Astrocyte (in vitro differentiated cells and primary cell): ENCODE measurements at regions not wholly inside any gene's neighbourhood (a gene's known extent, or its start where the extent isn't known, plus 50 kb on each side); places are given as distances from the start of the nearest gene placed in this dataset.

Experiments
- DNase-seq: peaks from one replicate; pipeline ENCODE4 v3.0.0-alpha.2; 2010; ENCODE audit warnings: low read depth
- FAIRE-seq: peaks from 2 replicates; lab custom pipeline; 2011; peaks lifted over from hg19 to GRCh38; lab: Jason Lieb, UNC
- H2AFZ ChIP-seq: 2 replicates; pipeline ENCODE4 v1.6.0; 2012; ENCODE audit warnings: low read depth, low read length, inconsistent platforms
- H3K27ac ChIP-seq: 2 replicates; pipeline ENCODE4 v1.5.1; 2011; ENCODE audit warnings: low read depth, low read length, inconsistent platforms
- H3K27me3 ChIP-seq: 2 replicates; pipeline ENCODE4 v1.6.0; 2011; ENCODE audit warnings: low read length, inconsistent platforms; ENCODE audit not compliant: insufficient read depth
- H3K36me3 ChIP-seq: 2 replicates; pipeline ENCODE4 v1.5.1; 2011; ENCODE audit warnings: low read length, inconsistent platforms; ENCODE audit not compliant: insufficient read depth
- H3K4me1 ChIP-seq: 2 replicates; pipeline ENCODE4 v1.5.1; 2011; ENCODE audit warnings: low read length, inconsistent platforms; ENCODE audit not compliant: insufficient read depth
- H3K4me2 ChIP-seq: 2 replicates; pipeline ENCODE4 v1.6.0; 2012; ENCODE audit warnings: low read length, inconsistent platforms
- H3K4me3 ChIP-seq: 2 replicates; pipeline ENCODE4 v1.5.1; 2011; ENCODE audit warnings: low read depth, mild to moderate bottlenecking, low read length, inconsistent platforms; ENCODE audit not compliant: insufficient read depth
- H3K79me2 ChIP-seq: 2 replicates; pipeline ENCODE4 v1.6.0; 2012; ENCODE audit warnings: mild to moderate bottlenecking, low read length, inconsistent platforms; ENCODE audit not compliant: insufficient read depth
- H3K9ac ChIP-seq: 2 replicates; pipeline ENCODE4 v1.6.0; 2012; ENCODE audit warnings: mild to moderate bottlenecking, low read length, inconsistent platforms
- H3K9me3 ChIP-seq: 2 replicates; pipeline ENCODE4 v1.5.1; 2012; ENCODE audit warnings: low read depth, mild to moderate bottlenecking, low read length, inconsistent platforms; ENCODE audit not compliant: insufficient read depth
- H4K20me1 ChIP-seq: 2 replicates; pipeline ENCODE4 v1.6.0; 2012; ENCODE audit warnings: low read length, inconsistent platforms; ENCODE audit not compliant: insufficient read depth
- H3K27ac Mint-ChIP-seq: one replicate; pipeline ENCODE4 v1.8.0; 2021; ENCODE audit warnings: mild to moderate bottlenecking, mixed read lengths; ENCODE audit not compliant: unreplicated experiment
- H3K27me3 Mint-ChIP-seq: one replicate; pipeline ENCODE4 v1.8.0; 2021; ENCODE audit warnings: low read depth, mixed read lengths; ENCODE audit not compliant: unreplicated experiment
- H3K36me3 Mint-ChIP-seq: one replicate; pipeline ENCODE4 v1.8.0; 2021; ENCODE audit warnings: low read depth, mixed read lengths; ENCODE audit not compliant: unreplicated experiment
- H3K4me1 Mint-ChIP-seq: one replicate; pipeline ENCODE4 v1.8.0; 2021; ENCODE audit warnings: low read depth, mixed read lengths; ENCODE audit not compliant: unreplicated experiment
- H3K4me3 Mint-ChIP-seq: one replicate; pipeline ENCODE4 v1.8.0; 2021; ENCODE audit warnings: mild to moderate bottlenecking, moderate library complexity, mixed read lengths; ENCODE audit not compliant: unreplicated experiment
- H3K9me3 Mint-ChIP-seq: one replicate; pipeline ENCODE4 v1.8.0; 2021; ENCODE audit warnings: mild to moderate bottlenecking, mixed read lengths; ENCODE audit not compliant: unreplicated experiment
- EZH2 ChIP-seq: IDR thresholded peaks from 2 replicates; pipeline ENCODE4 v1.6.1; 2012; ENCODE audit warnings: mild to moderate bottlenecking, low read length, inconsistent platforms; ENCODE audit not compliant: insufficient read depth
- TF ChIP-seq, protein P1 (sequence below): IDR thresholded peaks from 2 replicates; pipeline ENCODE4 v1.5.1; 2011; ENCODE audit warnings: low read depth, mild to moderate bottlenecking, inconsistent platforms, low read length, moderate library complexity; ENCODE audit not compliant: insufficient read depth

DNA sequence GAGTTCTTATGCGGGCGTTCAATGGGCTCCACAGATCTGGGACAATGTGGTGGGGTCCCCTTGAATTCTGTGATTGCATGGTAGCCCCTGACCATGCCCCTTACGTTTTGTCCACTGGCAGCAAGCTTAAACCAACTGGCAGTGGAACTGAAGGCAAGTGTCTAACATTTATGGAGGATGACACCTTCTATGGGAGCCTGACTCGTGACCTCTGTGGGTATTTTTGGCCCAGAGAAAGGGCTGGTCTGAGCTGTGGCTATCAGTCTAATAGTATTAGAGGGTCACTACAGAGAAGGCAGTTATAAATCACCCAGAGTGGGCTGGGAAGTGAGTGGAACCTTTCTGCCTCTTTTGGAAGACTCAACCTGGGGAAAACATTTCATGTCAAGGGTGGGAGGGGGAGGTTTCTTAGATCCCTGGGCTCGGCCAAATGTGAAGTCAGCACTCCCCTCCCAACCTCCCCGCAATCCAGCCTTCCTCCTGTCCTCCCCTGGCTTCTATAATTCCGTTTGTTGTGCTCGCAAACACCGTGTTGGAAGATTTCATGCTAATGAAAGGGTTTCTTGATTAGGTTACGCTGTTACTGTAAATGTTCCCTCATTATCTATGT is 322.7 kb downstream of the RPS24 start:
- no peak overlapping the region for H2AFZ ChIP-seq

DNA sequence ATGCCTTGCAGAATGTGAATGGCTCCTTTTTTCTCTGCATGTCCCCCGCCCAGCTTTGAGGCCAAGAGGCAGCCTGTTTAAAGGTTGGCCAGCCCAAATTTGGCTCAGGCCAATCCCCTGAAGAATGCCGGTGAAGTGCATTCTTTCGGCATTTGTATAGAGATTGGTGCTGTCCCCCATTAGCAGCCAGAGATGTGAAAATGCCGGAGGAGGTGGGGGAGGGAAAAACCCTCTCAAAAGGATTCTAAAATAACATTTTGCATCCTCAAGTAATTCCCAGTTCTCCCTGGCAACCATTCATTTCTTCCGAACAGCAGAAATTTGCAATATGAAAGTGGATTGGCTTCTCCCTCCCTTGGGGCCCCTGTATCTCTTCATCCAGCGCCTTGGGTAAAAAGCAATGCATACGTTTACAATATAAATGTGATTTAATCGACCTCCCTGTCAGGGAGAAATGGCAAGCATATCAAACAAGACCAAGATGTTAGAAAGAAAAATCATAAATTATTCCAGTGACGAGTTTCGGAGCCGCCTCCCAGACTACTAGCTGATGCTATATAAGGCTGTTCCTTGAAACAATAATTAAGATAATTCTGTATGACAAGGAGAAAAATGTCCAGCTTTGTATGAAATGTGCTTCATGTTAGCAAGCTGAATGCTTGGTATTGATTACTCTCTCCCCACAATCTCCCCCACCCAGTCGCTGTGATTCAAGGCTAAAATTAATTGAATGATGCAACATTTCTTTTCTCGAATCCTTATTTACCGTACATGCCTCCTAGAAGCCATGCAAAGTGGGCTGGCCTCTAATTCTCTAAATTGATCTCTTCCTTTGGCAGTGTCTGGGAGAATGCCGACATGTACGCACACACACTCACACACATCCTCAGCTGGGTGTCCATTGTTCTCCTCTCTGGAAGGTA is 323.7 kb downstream of the RPS24 start:
- Histone ChIP-seq H3K9me3 (no peaks in the 10 kb centered on the region), H3K27me3 (peaks cover 16% of the 10 kb centered on the region), H2AFZ (no peak overlapping the region), H3K27ac (no peak overlapping the region), H4K20me1 (no peaks in the 10 kb centered on the region), H3K4me2 (no peak overlapping the region), H3K36me3 (no peaks in the 10 kb centered on the region), H3K4me3 (no peak overlapping the region), H3K79me2 (no peaks in the 10 kb centered on the region), H3K4me1 (no peaks in the 10 kb centered on the region), H3K9ac (no peak overlapping the region)
- FAIRE-seq (no peak), DNase-seq (no peak)
- Mint-ChIP-seq H3K27ac (no peak overlapping the region), H3K9me3 (no peaks in the 10 kb centered on the region), H3K4me3 (no peak overlapping the region), H3K4me1 (peaks cover 17% of the 10 kb centered on the region), H3K36me3 (peaks cover 1% of the 10 kb centered on the region), H3K27me3 (peaks cover 24% of the 10 kb centered on the region)
- TF ChIP-seq, protein P1, sequence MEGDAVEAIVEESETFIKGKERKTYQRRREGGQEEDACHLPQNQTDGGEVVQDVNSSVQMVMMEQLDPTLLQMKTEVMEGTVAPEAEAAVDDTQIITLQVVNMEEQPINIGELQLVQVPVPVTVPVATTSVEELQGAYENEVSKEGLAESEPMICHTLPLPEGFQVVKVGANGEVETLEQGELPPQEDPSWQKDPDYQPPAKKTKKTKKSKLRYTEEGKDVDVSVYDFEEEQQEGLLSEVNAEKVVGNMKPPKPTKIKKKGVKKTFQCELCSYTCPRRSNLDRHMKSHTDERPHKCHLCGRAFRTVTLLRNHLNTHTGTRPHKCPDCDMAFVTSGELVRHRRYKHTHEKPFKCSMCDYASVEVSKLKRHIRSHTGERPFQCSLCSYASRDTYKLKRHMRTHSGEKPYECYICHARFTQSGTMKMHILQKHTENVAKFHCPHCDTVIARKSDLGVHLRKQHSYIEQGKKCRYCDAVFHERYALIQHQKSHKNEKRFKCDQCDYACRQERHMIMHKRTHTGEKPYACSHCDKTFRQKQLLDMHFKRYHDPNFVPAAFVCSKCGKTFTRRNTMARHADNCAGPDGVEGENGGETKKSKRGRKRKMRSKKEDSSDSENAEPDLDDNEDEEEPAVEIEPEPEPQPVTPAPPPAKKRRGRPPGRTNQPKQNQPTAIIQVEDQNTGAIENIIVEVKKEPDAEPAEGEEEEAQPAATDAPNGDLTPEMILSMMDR, result no peak
- no peak for TF ChIP-seq EZH2

More for the DNA sequence above, 322.7 kb downstream of the RPS24 start:
- Histone ChIP-seq H3K4me3 (no peak overlapping the region), H3K4me1 (no peaks in the 10 kb centered on the region), H3K79me2 (no peaks in the 10 kb centered on the region), H3K9me3 (no peaks in the 10 kb centered on the region), H3K9ac (no peak overlapping the region), H3K36me3 (no peaks in the 10 kb centered on the region), H3K27me3 (peaks cover 18% of the 10 kb centered on the region), H3K4me2 (no peak overlapping the region), H4K20me1 (no peaks in the 10 kb centered on the region), H3K27ac (no peak overlapping the region)
- DNase-seq (no peak), FAIRE-seq (no peak)
- no peaks in the 10 kb centered on the region for H3K9me3 Mint-ChIP-seq
- H3K27ac Mint-ChIP-seq, result no peak overlapping the region
- no peak for TF ChIP-seq EZH2
- TF ChIP-seq, protein P1, result no peak
- H3K36me3 Mint-ChIP-seq, result peaks cover 1% of the 10 kb centered on the region
- H3K4me1 Mint-ChIP-seq, result peaks cover 10% of the 10 kb centered on the region
- H3K27me3 Mint-ChIP-seq, result peaks cover 31% of the 10 kb centered on the region
- H3K4me3 Mint-ChIP-seq, result no peak overlapping the region
